Endometrial microvascular endothelial cells (primary cell): ENCODE measurements at regions not wholly inside any gene's neighbourhood (a gene's known extent, or its start where the extent isn't known, plus 50 kb on each side); places are given as distances from the start of the nearest gene placed in this dataset.

Source experiments
- in situ Hi-C: cut with HindIII; loops from 2 replicates; pipeline ENCODE4 v1.10.0; 2017; ENCODE audit warnings: low sequenced_read_pairs, low pct_unique_long_range_greater_than_20kb; ENCODE audit errors: inconsistent ontology term

DNA sequence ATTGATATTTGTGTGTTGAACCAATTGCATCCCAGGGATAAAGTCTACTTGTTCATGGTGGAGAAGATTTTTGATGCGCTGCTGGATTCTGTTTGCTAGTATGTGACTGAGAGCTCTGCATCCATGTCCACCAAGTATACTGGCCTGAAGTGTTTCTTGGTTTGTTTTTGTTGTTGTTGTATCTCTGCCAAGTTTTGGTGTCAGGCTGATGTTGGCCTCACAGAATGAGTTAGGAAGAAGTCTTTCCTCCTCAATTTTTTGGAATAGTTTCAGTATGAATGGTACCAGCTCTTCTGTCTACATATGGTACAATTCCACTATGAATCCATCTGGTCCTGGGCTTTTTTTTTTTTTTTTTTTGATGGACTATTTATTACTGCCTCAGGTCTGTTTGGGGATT lies 50.9 kb upstream of the OSTN start:
- in situ Hi-C loops = loop anchor here (25.0 kb wide), 1 partner anchor 214 kb away; no protein-coding TSS in a partner anchor

GRCh38 chr3:191143224-191143623 lies 55.8 kb upstream of the OSTN start:
- in situ Hi-C loops = loop anchor here (25.0 kb wide), 1 partner anchor 219 kb away; no protein-coding TSS in a partner anchor

GRCh38 chr3:191141728-191142127 lies 57.3 kb upstream of the OSTN start:
- in situ Hi-C loops = loop anchor here (25.0 kb wide), 1 partner anchor 221 kb away; no protein-coding TSS in a partner anchor

- in situ Hi-C loops = loop anchor here (25.0 kb wide), 1 partner anchor 223 kb away; no protein-coding TSS in a partner anchor
These were observed 59.3 kb upstream of the OSTN start for GRCh38 chr3:191139736-191140135.

DNA sequence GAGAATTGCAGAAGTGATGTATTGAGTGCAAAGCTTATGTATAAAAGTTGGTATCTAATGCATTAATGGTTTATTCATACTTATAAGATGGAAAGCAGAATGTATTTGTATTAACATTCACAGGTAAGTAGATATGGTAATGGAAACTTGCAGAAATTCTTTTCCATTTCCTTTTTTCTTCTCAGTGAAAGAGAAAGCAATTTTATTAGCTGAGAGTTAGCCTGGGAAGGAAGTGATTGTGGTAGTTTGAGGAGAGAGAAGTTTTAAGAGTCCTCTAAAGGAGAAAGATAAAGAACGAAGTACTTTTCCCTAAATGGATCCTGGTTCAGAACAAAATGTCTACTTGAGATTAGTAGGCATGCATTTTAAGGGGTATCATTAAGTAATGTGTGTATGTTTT lies 60.1 kb upstream of the OSTN start:
- in situ Hi-C loops = loop anchor here (25.0 kb wide), 1 partner anchor 223 kb away; no protein-coding TSS in a partner anchor

- in situ Hi-C loops = loop anchor here (25.0 kb wide), 1 partner anchor 225 kb away; no protein-coding TSS in a partner anchor
These were observed 61.3 kb upstream of the OSTN start for GRCh38 chr3:191137708-191138107.

DNA sequence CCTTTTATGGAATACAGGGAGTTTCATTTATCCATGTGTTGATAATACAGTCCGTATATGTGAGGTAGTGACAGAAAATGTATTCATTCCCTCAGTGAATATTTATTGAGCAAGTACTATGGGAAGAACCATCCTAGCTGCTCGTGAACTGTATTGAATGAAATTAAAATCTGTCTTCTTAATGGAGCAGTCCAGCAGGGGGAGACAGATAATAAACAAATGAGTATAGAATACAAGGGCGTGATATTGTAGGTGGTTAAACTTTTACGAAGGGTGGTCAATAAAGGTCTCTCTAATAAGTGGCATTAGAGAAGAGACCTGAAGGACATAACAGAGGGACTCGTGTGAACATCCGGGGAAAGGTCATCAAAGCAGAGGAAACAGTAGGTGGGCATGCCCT lies 62.7 kb upstream of the OSTN start:
- in situ Hi-C loops = loop anchor here (25.0 kb wide), 1 partner anchor 226 kb away; no protein-coding TSS in a partner anchor

DNA sequence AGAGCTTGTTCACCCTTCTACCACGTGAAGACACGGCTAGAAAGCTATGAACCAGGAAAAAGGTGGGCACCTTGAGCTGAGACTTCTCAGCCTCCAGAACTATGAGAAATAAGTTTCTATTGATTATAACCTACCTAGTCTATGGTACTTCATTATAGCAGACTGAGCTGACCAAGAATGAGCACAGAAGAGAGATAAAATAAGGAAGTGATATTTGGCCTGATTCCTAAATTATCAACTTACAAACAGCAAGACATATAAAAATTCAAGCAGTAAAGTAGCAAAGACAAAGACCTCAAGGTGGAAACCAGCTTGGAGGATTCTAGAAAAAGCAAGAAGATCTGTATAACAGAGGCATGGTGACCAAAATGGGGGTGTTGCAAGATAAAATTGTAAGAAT lies 63.9 kb upstream of the OSTN start:
- in situ Hi-C loops = loop anchor here (25.0 kb wide), 1 partner anchor 227 kb away; no protein-coding TSS in a partner anchor

GRCh38 chr3:191133359-191133758 lies 65.7 kb upstream of the OSTN start:
- in situ Hi-C loops = loop anchor here (25.0 kb wide), 1 partner anchor 229 kb away; no protein-coding TSS in a partner anchor

DNA sequence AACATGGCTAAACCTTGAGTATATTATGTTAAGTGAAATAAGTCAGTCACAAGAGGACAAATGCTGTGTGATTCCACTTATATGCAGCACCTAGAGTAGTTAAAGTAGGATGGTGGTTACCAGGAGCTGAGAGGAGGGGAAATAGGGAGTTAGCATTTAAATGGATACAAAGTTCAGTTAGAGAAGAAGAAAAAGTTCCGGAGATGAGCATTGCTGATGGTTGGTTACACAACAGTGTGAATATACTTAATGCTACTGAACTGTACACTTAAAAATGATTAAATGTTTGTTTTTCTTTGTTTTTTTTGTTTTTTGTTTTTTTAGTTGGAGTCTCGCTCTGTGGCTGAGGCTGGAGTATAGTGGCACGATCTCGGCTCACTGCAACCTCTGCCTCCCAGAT lies 67.7 kb upstream of the OSTN start:
- in situ Hi-C loops = loop anchor here (25.0 kb wide), 1 partner anchor 231 kb away; no protein-coding TSS in a partner anchor

- in situ Hi-C loops = loop anchor here (25.0 kb wide), 1 partner anchor 237 kb away; no protein-coding TSS in a partner anchor
These were observed 74.2 kb upstream of the OSTN start for GRCh38 chr3:191124891-191125290.

DNA sequence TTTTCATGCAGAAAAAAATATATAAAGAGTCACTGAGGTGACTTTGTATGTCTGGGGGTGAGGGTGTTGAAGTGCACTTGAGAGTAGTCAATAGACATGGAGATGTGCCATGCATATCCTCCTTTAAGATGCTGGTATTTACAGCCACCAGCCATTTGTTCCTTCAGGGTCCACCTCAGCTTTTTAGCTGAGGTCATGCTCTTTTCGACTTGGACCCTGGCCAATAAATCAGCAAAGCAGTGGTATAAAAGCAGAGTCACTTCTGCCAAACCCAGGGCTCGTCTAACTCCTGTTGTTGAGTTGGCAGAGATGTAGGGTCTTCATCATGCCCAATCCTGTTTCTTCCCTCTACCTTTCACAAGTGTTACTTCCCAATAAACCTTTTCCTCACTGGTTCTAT lies 75.1 kb upstream of the OSTN start:
- in situ Hi-C loops = no loop called here

DNA sequence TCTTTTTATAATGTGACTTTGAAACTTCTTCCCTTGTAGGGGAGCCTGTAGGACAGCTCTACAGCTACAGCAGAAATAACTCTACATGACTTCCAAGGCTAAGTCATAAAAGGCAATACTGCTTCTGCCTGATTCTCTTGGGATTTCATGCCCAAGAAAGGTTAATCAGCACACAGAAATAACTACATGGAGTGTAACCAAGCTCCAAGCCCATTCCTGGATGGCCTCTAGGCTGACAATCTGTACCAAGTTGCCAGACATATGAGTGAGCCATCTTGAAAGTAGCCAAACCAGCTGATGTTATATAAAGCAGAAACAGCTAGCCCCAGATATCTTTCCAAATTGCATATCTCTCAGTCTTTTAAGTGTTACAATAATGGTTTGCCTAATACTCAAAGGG lies 75.8 kb upstream of the OSTN start:
- in situ Hi-C loops = no loop called here

GRCh38 chr3:191120447-191121298 lies 78.4 kb upstream of the OSTN start:
- in situ Hi-C loops = no loop called here

- in situ Hi-C loops = no loop called here
These were observed 79.4 kb upstream of the OSTN start for GRCh38 chr3:191119415-191120295.

DNA sequence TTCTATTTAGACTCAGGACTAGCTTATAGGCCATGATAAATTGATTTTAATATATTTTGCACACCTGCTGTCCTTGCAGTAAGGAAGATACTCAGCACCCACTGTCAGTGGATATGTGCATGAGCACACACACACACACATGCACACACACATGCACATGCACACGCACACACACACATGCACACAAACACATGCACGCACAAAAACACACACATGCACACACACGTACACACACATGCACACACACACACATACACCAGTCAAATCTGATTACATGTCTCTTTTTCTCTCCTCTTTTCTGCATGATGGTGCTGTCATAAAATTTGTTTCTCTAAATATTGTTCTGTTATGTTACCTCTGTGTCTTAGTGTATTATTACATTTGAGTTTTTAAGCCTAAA lies 87.3 kb upstream of the OSTN start:
- in situ Hi-C loops = no loop called here

- in situ Hi-C loops = no loop called here
These were observed 93.6 kb upstream of the OSTN start for GRCh38 chr3:191105418-191105817.

- in situ Hi-C loops = no loop called here
These were observed 98.5 kb upstream of the OSTN start for GRCh38 chr3:191100516-191100915.
